K562 (cell line): ENCODE measurements at regions not wholly inside any gene's neighbourhood (a gene's known extent, or its start where the extent isn't known, plus 50 kb on each side); places are given as distances from the start of the nearest gene placed in this dataset.

Source experiments
- ATAC-seq: fragments of 200-7000 bp; cut with Tn5 transposase; 3 replicates; pipeline ENCODE4 v1.9.1; 2020; ENCODE audit warnings: moderate library complexity
- BruUV-seq: library from RNA; stranded (reverse); fragments of 400-500 nt; replicated peaks from 2 replicates; lab custom pipeline; 2021; lab: Mats Ljungman, UMichigan
- CTCF ChIA-PET: fragments of 300-600 bp; formaldehyde crosslinking; extraction: SDS; loops from one replicate; lab custom pipeline; 2021; ENCODE audit warnings: low intra/inter-chr PET ratio; lab: Yijun Ruan, JAX
- POLR2A ChIA-PET: fragments of 300-600, 350-650 bp; sonication (Branson Sonifier 250); formaldehyde crosslinking; extraction: SDS; loops from one replicate; lab custom pipeline; 2021; ENCODE audit warnings: antibody characterized with exemption, inconsistent platforms; lab: Yijun Ruan, JAX
- DNase-seq, 4 experiments: peaks; one replicate each; pipeline versions ENCODE4 v3.0.0 to v3.0.0-alpha.2; 2011 to 2018; ENCODE audit warnings: low spot score in 3 of 4, mixed read lengths in 3 of 4; ENCODE audit errors: extremely low read depth in 1 of 4
- FAIRE-seq: peaks from 2 replicates; lab custom pipeline; 2011; peaks lifted over from hg19 to GRCh38; lab: Jason Lieb, UNC
- H2AFZ ChIP-seq: 2 replicates; pipeline ENCODE4 v1.6.0; 2011; ENCODE audit warnings: low read depth, low read length, control low read depth, inconsistent platforms
- H3K27ac ChIP-seq: fragments of 200-600 bp; 3 replicates; pipeline ENCODE4 v1.8.0; 2011; ENCODE audit warnings: low read depth, mild to moderate bottlenecking, control low read depth, inconsistent platforms, low read length, moderate library complexity, mixed read lengths; ENCODE audit errors: extremely low read depth
- H3K27me3 ChIP-seq, 2 experiments: fragments of 300-600 bp in 1 of 2; 2 replicates in 1 of 2; 3 replicates in 1 of 2; pipeline versions ENCODE4 v1.6.0 to v1.8.0; 2011; ENCODE audit warnings: inconsistent platforms in 2 of 2, low read length in 2 of 2, mild to moderate bottlenecking in 1 of 2, mixed read lengths in 1 of 2, moderate library complexity in 1 of 2; ENCODE audit not compliant: control insufficient read depth in 2 of 2, insufficient read depth in 2 of 2
- H3K36me3 ChIP-seq: fragments of 300-600 bp; 3 replicates; pipeline ENCODE4 v1.8.0; 2011; ENCODE audit warnings: mild to moderate bottlenecking, low read length, inconsistent platforms; ENCODE audit not compliant: control insufficient read depth, insufficient read depth
- H3K4me1 ChIP-seq, 2 experiments: fragments of 200-600 bp in 1 of 2; replicated peaks in 1 of 2; 2 replicates in 1 of 2; 3 replicates in 1 of 2; pipeline versions ENCODE4 v1.5.1 to v1.8.0; 2011; ENCODE audit warnings: inconsistent platforms in 2 of 2, low read length in 2 of 2, mild to moderate bottlenecking in 1 of 2, mixed read lengths in 1 of 2, moderate library complexity in 1 of 2; ENCODE audit not compliant: control insufficient read depth in 2 of 2, insufficient read depth in 2 of 2
- H3K4me2 ChIP-seq: 2 replicates; pipeline ENCODE4 v1.6.1; 2011; ENCODE audit warnings: low read length, control low read depth, inconsistent platforms, mixed read lengths; ENCODE audit not compliant: insufficient read depth
- H3K4me3 ChIP-seq: fragments of 200-600 bp; sonication (generic), shearing (Covaris generic); 2 replicates; pipeline ENCODE4 v1.5.1; 2016; ENCODE audit warnings: control low read depth, inconsistent platforms
- H3K79me2 ChIP-seq: fragments of 200-600 bp; 3 replicates; pipeline ENCODE4 v1.8.0; 2011; ENCODE audit warnings: low read length, inconsistent platforms; ENCODE audit not compliant: control insufficient read depth, insufficient read depth
- H3K9ac ChIP-seq, 2 experiments: 2 replicates each; pipeline versions ENCODE4 v1.6.0 to v1.6.1; 2011; ENCODE audit warnings: low read depth in 2 of 2, low read length in 2 of 2, control low read depth in 1 of 2, inconsistent platforms in 1 of 2, mild to moderate bottlenecking in 1 of 2, mixed read lengths in 1 of 2; ENCODE audit not compliant: insufficient read depth in 1 of 2
- H3K9me1 ChIP-seq: one replicate; pipeline ENCODE4 v1.6.0; 2011; ENCODE audit warnings: inconsistent platforms, mild to moderate bottlenecking, low read length, moderate library complexity; ENCODE audit not compliant: control insufficient read depth, insufficient read depth
- H3K9me3 ChIP-seq: replicated peaks from 2 replicates; pipeline ENCODE4 v1.5.1; 2011; ENCODE audit warnings: low read depth, low read length, inconsistent platforms; ENCODE audit not compliant: control insufficient read depth, insufficient read depth
- H4K20me1 ChIP-seq: replicated peaks from 2 replicates; pipeline ENCODE4 v1.6.1; 2011; ENCODE audit warnings: low read length, inconsistent platforms, mixed read lengths; ENCODE audit not compliant: control insufficient read depth, insufficient read depth
- CEBPG ChIP-seq, 3 experiments: fragments of 200-800 bp in 1 of 3; sonication (Bioruptor generic) in 1 of 3; sonication (generic) in 1 of 3; formaldehyde crosslinking in 1 of 3; IDR thresholded peaks in 2 of 3; conservative IDR thresholded peaks in 1 of 3; 2 replicates each; pipeline versions ENCODE4 v1.6.1 to v1.8.0; 2016 to 2022; ENCODE audit warnings: missing compliant biosample characterization in 2 of 3, missing genetic modification characterization in 2 of 3, mild to moderate bottlenecking in 1 of 3, missing genetic modification reagents in 1 of 3
- CTBP1 ChIP-seq: fragments of 450-650 bp; IDR thresholded peaks from 2 replicates; pipeline ENCODE4 v1.6.1; 2016; ENCODE audit warnings: borderline replicate concordance
- FOS ChIP-seq: IDR thresholded peaks from 3 replicates; pipeline ENCODE4 v1.6.1; 2011; ENCODE audit not compliant: insufficient read length; ENCODE audit errors: extremely low read depth
- FOXP4 ChIP-seq: sonication (generic); formaldehyde crosslinking; IDR thresholded peaks from 2 replicates; pipeline ENCODE4 v1.8.0; 2022; ENCODE audit warnings: mild to moderate bottlenecking, missing genetic modification reagents, borderline replicate concordance
- HMGXB4 ChIP-seq: sonication (generic); formaldehyde crosslinking; IDR thresholded peaks from 2 replicates; pipeline ENCODE4 v1.8.1; 2023; ENCODE audit warnings: mild to moderate bottlenecking, missing genetic modification reagents
- RBBP5 ChIP-seq: fragments of 200-600 bp; sonication (generic); IDR thresholded peaks from 2 replicates; pipeline ENCODE4 v1.6.1; 2012; ENCODE audit warnings: borderline replicate concordance, mild to moderate bottlenecking, low read length, control low read depth, inconsistent platforms; ENCODE audit not compliant: insufficient read depth, poor library complexity, severe bottlenecking
- SAFB ChIP-seq: fragments of 200-400 bp; formaldehyde crosslinking; IDR thresholded peaks from 2 replicates; pipeline ENCODE4 v1.6.1; 2017; ENCODE audit warnings: low read depth, low read length, borderline replicate concordance
- TCFL5 ChIP-seq: fragments of 250-450 bp; sonication (Bioruptor Pico); conservative IDR thresholded peaks from 2 replicates; pipeline ENCODE4 v1.6.1; 2021; ENCODE audit warnings: mild to moderate bottlenecking, moderate library complexity, matching md5 sums
- YBX1 ChIP-seq: fragments of 450-650 bp; IDR thresholded peaks from 2 replicates; pipeline ENCODE4 v1.7.1; 2016; ENCODE audit warnings: mild to moderate bottlenecking
- WGBS: fragments of 100-300 bp; shearing (Covaris generic); methylation state at CpG from one replicate; pipeline ENCODE4 v1.1.6; 2016; ENCODE audit warnings: low coverage, mixed read lengths; ENCODE audit not compliant: insufficient coverage; ENCODE audit errors: missing lambda C conversion rate; 5-methylcytosine and 5-hydroxymethylcytosine counted together
- in situ Hi-C: fragments of 300-500 bp; cut with MboI; formaldehyde crosslinking; loops from 4 replicates; pipeline ENCODE4 v1.15.0; 2018; ENCODE audit warnings: inconsistent platforms, mixed read lengths
- intact Hi-C: fragments of 100-400 bp; cut with micrococcal nuclease; formaldehyde crosslinking; loops from 2 replicates; pipeline ENCODE4 v1.14.2; 2022

- TF ChIP-seq HMGXB4 (CRISPR knock-in tag) = no peak
Measured at GRCh38 chr6:156268849-156269248, 508.3 kb upstream of the ARID1B start (continued).

- 0% methylated on average over 3 of the region's 3 CpGs for WGBS
- DNase-seq = no peak
- no peaks in the 10 kb centered on the region for H3K36me3 ChIP-seq
- FAIRE-seq = no peak
- no peaks in the 10 kb centered on the region for H3K79me2 ChIP-seq
- H3K4me3 ChIP-seq = no peak overlapping the region
- no peak overlapping the region for H2AFZ ChIP-seq
- POLR2A ChIA-PET = no interaction called here
- H3K27ac ChIP-seq = no peak overlapping the region
- no peak overlapping the region for H3K4me2 ChIP-seq
- no peak overlapping the region for H3K9ac ChIP-seq
- no peaks in the 10 kb centered on the region; the same call in 1 of the 2 replicates for H3K9me3 ChIP-seq
- no peaks in the 10 kb centered on the region for H3K27me3 ChIP-seq
- intact Hi-C loops (no loop called here), in situ Hi-C loops (no loop called here)
- no peak for ATAC-seq
- H4K20me1 ChIP-seq = no peaks in the 10 kb centered on the region
- no peaks in the 10 kb centered on the region for H3K9me1 ChIP-seq
- BruUV-seq = no TSS peak
- H3K4me1 ChIP-seq = no peaks in the 10 kb centered on the region
- TF ChIP-seq SAFB = no peak
- CTCF ChIA-PET = no interaction called here
Measured at GRCh38 chr6:156262014-156262413, 515.2 kb upstream of the ARID1B start.

- in situ Hi-C loops = no loop called here
- no peaks in the 10 kb centered on the region for H3K9me1 ChIP-seq
- intact Hi-C loops = no loop called here
- no peak overlapping the region for H3K4me2 ChIP-seq
- no TSS peak for BruUV-seq
- H3K4me1 ChIP-seq = no peaks in the 10 kb centered on the region
- no peak overlapping the region for H3K27ac ChIP-seq
- CTCF ChIA-PET = no interaction called here
- H4K20me1 ChIP-seq = no peaks in the 10 kb centered on the region
- POLR2A ChIA-PET = no interaction called here
- WGBS = 7% methylated on average over 3 of the region's 3 CpGs
- no peaks in the 10 kb centered on the region for H3K36me3 ChIP-seq
- no peak overlapping the region for H3K4me3 ChIP-seq
- no peak for ATAC-seq
- no peak overlapping the region for H3K9ac ChIP-seq
- H3K27me3 ChIP-seq = no peaks in the 10 kb centered on the region
- H3K9me3 ChIP-seq = no peaks in the 10 kb centered on the region; the same call in 1 of the 2 replicates
- H2AFZ ChIP-seq = no peak overlapping the region
- no peak for FAIRE-seq
- no peak for DNase-seq
- no peaks in the 10 kb centered on the region for H3K79me2 ChIP-seq
- TF ChIP-seq TCFL5 (no peak), CTBP1 (no peak), FOS (no peak), YBX1 (no peak), FOXP4 (CRISPR knock-in tag) (no peak), CEBPG (CRISPR knock-in tag; IDR thresholded peaks at IDR 0.05) (no peak), CEBPG (tag; conservative IDR thresholded peaks at IDR 0.05 in 1 of 2, IDR thresholded peaks at IDR 0.05 in 1 of 2) (peak; percentile 57 to 97; a peak in 3 of 4 replicates), RBBP5 (no peak)
Measured at GRCh38 chr6:156260815-156261214, 516.4 kb upstream of the ARID1B start.
